NCI-H1105 treated with DMSO at 0.1 percent for 48 hours (cell line): ENCODE measurements at regions not wholly inside any gene's neighbourhood (a gene's known extent, or its start where the extent isn't known, plus 50 kb on each side); places are given as distances from the start of the nearest gene placed in this dataset.

ENCODE experiments used
- DNase-seq: peaks from one replicate; lab custom pipeline; 2025; lab: John Stamatoyannopoulos, UW

GRCh38 chr5:3047212-3047774 lies 295.8 kb upstream of the IRX2 start:
- DNase-seq: no peak

DNA sequence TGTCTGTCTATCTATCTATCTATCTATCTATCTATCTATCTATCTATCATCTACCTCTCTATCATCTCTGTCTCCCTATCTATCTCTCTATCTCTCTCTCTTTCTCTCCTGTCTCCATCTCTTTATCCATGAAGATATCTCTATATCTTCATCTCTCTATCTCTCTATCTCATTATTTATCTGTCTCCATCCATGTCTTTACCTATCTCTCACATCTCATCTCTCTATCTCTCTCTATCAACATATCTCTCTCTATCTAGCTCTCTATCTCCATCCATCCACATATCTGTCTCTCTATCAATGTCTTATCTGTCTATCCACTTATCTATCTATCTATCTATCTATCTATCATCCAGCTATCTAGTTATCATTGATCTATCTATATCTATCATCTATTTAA lies 292.1 kb upstream of the IRX2 start:
- DNase-seq: no peak

DNA sequence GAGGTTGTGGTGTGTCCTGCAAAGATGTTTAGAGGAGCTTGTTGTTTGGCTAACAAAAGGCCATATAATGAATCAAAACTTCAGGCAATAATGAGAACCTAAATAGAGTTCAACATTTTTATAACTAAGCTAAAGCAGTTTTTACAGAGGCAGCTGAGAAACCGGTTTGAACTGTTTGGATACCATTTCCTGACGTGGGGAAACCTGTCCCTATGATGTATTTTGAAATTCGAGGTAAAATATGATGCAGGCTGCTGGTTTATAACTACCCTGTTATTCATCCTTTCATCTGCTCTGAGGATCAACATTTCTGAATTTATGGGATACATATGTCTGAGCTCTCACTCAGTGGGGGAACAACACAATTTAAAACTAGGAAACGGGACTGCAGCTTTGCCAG lies 289.5 kb upstream of the IRX2 start:
- DNase-seq: no peak

GRCh38 chr5:3036041-3036788 lies 284.7 kb upstream of the IRX2 start:
- no peak for DNase-seq

- no peak for DNase-seq
Observed at GRCh38 chr5:3035452-3035851, 284.0 kb upstream of the IRX2 start.

DNA sequence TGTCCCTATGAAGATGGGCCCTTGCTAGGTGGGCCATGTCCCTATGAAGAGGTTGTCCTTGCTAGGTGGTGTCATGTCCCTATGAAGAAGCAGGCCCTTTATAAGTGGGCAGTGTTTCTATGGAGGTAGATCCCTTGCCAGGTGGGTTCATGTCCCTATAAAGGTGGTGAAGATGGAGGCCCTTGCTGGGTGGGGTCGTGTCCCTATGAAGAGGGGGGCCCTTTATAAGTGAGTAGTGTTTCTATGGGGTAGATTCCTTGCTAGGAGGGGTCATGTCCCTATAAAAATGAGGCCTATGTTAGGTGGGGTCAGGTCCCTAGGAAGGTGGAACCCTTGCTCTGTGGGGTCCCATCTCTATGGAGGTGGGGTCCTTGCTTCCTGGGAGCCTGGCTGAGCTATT lies 283.4 kb upstream of the IRX2 start:
- no peak for DNase-seq

DNA sequence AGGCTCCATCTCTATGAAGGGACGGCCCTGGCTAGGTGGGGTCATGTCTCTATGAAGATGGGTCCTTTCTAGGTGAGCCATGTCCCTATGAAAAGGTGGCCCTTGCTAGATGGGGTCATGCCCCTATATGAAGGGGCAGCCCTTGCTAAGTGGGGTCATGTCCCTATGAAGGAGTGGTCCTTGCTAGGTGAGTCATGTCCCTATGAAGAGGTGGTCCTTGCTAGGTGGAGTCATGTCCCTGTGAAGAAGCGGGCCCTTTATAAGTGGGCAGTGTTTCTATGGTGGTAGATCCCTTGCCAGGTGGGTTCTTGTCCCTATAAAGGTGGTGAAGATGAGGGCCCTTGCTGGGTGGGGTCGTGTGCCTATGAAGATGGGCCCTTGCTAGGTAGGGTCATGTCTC lies 283.0 kb upstream of the IRX2 start:
- DNase-seq: no peak

GRCh38 chr5:3033033-3033755 lies 281.7 kb upstream of the IRX2 start:
- DNase-seq: no peak

DNA sequence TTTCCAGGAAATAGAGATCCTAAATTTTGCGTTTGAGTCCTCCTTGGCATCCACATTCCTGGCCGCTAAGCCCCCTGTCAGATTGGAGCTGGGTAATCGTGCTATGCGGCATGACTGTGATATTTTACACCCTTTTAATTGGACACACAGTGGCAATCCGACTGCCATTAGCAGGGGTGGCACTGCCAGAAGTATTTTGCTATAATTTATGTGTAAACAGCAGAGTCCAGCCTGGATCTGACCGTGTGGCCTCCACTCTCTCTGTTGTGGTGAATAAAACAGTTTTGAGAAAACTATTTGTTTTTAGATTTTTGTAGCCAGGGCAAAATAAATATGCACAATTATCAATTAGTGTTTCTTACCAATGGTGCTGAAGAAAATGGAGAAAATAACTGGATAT lies 281.0 kb upstream of the IRX2 start:
- DNase-seq: no peak

DNA sequence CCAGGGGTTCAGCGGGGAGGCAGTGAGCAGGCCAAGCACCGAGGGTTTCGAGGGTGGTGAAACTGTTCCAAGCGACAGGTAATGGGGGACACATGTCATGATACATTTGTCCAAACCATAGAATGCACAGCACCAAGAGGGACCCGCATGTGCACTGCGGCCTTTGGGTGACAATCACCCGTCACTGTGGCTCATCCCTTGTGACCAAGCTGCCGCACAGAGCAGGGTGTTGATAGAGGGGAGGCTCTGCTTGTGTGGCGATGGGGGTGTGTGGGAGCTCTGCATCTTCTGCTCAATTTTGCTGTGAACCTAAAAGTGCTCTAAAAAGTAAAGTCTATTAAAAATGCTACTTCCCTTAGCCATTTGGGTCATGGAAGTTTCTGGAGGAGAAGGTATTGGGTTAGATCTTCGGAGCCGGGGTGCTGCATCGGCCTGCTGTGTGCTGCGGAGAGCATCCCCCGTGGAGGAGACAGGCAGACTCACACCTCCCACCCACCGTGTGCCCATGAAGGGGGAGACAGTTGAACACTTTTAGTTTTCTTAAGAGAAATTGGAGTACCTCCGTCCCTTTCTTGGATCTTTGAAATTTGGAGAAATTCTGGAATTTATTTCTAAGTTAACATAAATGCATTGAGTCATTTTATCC lies 280.4 kb upstream of the IRX2 start:
- DNase-seq: no peak

DNA sequence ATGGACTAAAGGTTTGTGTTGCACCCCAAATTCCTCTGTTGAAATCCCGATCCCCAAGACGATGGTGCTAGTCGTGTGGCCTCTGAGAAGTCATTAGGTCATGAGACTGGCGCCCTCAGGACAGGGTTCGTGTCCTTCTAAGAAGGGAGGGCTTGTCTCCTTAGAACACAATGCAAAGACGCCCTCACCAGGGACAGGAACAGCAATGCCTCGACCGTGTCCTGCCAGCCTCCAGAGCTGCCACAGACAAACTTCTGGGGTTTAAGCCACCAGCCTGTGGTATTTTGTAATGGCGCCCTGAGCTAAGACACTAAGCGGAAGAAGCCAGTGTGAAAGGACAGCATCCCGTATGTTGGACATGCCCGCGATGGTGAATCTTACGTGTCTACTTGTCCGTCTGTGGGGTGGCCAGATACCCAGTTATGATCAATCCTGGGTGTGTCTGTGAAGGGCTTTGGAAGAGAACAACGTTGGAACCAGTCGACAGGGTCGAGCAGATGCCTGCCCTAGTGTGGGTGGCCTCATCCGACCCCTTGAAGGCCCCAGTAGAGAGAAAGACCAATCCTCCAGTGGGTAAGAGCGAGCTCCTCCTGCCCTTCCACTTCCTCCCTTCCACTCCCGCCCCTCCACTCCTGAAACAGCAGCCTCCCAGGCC lies 279.2 kb upstream of the IRX2 start:
- DNase-seq: no peak

GRCh38 chr5:3029396-3029795 lies 277.9 kb upstream of the IRX2 start:
- no peak for DNase-seq

DNA sequence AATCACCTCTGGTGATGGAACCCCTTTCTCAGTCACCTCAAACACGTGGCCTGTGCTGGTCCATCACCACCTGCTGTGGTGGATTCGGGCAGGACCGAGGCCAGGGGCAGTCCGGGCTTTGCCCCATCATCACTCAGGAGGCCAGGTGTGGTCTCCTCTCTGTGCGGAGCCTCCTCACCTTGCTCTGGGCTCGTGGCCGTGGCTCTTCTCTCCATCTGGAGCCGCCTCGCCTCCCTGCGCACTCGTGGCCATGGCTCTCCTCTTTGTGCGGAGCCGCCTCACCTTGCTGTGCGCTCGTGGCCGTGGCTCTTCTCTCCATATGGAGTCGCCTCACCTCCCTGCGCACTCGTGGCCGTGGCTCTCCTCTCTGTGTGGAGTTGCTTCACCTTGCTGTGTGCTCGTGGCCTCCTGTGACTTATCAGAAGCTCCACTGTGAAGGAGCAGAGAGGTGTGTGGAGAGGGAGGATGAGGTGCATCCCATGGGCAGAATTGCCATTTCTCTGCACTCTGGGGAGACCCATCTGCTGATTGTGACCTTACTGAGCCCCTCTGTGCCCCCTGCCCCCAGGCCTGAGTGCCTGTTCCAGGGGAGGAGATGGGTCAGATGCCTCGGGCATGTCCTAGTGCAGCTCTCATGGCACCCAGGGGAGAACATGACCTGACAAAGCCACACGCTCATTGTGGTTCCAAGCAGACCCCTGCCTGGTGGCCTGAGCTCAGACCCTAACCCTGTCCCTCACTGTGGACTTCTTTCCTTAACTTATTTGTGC lies 276.6 kb upstream of the IRX2 start:
- no peak for DNase-seq

DNA sequence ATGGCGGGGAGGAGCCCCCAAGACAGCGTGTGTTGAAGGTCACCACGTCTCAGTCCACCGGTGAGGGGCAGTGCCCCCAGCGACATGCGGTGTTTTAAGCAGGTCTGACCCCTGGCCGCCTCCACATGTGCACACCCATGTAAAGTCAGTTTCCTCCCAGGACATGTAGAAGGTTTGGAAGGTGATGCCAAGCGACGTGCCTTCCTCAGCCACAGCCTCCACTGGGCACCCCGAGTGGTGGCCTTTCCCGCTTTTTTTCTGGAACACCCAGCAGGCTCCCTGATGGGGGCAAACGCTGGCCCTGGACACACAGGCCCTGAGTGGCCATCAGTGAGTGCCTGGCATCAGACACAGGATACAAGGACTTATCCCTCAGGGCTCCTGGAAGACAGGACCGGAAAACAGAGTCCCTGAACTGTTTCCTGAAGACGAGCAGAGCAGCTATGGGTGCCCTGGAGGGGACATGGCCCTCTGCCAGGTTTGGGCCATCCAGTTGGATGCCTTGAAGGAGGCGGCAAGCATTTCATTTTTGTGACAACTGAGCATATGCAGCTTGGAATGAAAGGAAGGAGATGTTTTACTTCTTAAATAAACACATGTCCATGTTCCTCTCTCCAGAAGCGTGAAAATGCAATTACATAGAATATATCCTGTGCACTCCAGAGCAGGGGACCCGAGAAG lies 275.8 kb upstream of the IRX2 start:
- no peak for DNase-seq

DNA sequence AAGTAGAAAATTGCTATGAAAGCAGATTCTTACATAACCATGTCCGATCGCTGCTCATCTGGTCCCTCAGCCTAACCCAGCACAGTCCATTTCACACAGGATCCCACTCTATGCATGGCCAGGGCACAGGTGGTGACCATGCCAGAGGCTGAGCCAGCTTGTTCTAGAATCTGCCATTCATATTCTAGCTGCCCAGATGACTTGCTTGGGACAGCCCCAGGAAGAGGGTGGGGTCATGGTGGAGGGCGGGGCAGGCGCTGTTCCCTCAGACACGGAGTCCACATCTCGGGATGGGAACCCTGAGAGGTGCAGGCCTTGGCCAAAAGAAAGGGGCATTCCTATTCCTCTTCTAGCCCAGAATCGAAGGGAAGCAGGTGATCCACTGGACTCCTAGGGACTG lies 275.2 kb upstream of the IRX2 start:
- no peak for DNase-seq

- DNase-seq: no peak
Observed at GRCh38 chr5:3026099-3026498, 274.6 kb upstream of the IRX2 start.

- no peak for DNase-seq
Observed at GRCh38 chr5:3025392-3025791, 273.9 kb upstream of the IRX2 start.

DNA sequence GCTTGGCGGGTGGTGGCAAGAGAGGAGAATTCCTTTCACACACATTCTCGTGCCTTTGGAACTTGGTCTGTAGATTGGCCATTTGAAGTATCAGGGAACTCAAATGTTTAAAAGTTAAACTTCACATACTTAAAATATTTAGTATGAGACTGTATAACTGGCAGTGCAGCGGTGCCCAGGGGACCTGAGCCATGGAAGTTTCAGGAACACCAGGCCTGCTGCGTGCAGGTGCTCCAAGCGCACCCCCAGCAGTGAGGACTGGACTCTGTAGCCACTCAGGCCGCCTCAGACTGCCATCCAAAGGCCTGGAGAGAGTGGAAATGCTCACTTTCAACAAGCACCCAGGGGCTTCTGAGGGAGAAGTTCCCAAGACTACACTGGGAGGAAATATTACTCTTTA lies 273.5 kb upstream of the IRX2 start:
- no peak for DNase-seq

- no peak for DNase-seq
Observed at GRCh38 chr5:3024554-3024953, 273.1 kb upstream of the IRX2 start.

- no peak for DNase-seq
Observed at GRCh38 chr5:3024126-3024525, 272.6 kb upstream of the IRX2 start.

DNA sequence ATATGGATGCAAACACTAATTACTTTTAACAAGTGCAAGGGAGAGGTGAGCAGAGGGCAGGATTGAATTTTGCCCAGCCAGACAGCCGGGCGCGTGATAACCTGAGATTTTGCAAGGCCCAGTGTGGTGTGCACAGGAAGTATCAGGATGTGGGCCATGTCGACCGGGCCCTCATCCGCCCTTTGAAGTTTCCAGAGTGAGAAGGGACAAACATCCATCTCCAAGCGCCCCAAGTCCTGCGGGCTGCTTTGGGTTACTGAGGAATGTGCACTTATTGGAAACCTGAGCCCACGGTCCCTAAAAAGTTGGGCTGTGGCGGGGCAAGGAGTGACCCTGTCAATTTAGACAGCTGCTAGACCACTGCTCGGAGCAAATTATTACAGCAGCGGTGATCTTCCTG lies 272.2 kb upstream of the IRX2 start:
- DNase-seq: no peak
